GM18502 (cell line): ENCODE measurements at regions not wholly inside any gene's neighbourhood (a gene's known extent, or its start where the extent isn't known, plus 50 kb on each side); places are given as distances from the start of the nearest gene placed in this dataset.
A peak's percentile ranks its signal among the peaks of the same experiment; 100 is the strongest.

Experiments
- ATAC-seq: cut with Tn5 transposase; IDR thresholded peaks from one replicate; pipeline ENCODE4 v1.9.1; 2021; ENCODE audit warnings: mild to moderate bottlenecking; ENCODE audit not compliant: unreplicated experiment, poor library complexity

DNA sequence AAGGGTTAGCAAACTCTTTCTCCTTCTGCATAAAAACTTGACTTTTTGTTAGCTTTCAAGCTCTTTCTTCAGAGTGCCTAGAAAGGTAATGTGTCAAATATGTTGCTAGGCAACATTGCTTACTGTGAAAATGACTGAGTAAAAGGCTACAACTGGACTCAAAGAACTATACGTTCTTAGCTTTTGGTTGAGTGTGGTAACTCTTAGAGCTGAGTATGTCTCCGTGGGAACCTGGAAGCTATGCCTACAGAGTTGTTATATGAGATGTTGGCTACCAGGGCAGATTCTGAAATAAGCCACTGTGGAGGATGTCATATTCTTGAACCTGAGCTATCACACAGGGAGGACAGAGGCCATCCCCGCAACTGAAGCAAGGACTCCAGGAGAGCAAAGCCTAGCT, 105.5 kb downstream of the ARL6IP6 start:
- ATAC-seq, result no peak

DNA sequence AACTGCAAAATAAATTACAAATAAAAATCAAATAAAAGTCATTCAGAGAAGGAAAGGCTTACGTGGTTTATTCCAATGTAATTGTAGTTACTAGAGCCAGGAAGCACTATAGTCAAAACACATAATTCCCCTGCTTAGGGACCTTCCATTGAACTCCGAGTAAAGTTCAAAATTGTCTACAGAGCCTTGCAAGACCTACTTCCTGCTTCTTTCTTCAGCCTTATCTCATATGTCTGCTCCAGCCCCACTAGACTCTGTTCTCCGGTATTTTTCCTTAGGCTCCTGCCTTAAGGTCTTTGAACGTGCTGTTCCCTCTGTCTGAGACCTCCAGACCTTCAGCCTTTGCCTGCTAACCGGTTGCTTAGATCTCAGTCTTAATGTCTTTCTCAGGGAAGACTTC, 104.3 kb downstream of the ARL6IP6 start:
- no peak for ATAC-seq

DNA sequence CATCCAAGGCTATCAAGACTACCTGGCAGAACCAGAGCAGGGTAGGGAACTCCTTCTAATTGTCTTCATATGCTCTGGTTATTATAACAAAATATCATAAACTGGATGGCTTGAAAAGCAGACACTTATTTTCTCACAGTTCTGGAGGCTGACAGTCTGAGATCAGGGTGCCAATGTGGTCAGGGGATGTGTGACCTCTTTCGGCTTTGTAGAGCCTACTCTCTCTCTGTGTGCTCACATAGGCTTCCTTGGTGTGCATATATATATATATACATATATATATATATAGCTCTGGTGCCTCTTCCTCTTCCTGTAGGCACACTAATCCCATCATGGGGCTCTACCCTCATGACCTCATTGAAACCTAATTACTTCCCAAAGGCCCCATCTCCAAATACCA, 101.6 kb downstream of the ARL6IP6 start:
- no peak for ATAC-seq

DNA sequence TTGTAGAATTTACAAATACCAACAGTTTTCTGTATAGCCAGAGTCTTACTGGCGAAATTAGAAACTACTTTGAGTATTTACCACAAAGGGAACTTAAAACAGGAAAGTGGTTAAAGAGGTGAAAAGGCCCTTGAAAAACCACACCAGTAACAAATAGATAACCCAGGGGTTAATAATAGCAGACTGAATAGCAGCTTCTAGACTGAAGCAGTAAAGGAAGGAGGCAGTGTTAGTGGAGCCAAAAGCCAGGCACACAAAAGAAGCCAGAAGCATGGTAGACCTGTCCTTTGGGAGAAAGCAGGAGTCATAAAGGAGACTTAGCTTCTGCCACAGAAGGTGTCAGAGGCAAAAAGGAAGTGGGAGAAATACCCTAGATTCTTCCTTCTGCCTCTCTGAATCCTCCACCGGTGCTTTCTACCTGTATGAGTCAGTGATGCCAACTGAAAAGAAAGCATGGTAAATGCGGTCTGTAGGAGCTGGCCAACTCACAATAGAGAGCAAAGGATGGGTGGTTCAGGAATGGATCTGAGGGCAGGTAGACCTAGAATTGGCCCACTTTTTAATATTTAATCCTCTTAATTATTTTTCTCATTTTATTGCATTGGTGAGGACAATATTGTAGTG, 97.3 kb downstream of the ARL6IP6 start:
- peak; percentile 47 for ATAC-seq

DNA sequence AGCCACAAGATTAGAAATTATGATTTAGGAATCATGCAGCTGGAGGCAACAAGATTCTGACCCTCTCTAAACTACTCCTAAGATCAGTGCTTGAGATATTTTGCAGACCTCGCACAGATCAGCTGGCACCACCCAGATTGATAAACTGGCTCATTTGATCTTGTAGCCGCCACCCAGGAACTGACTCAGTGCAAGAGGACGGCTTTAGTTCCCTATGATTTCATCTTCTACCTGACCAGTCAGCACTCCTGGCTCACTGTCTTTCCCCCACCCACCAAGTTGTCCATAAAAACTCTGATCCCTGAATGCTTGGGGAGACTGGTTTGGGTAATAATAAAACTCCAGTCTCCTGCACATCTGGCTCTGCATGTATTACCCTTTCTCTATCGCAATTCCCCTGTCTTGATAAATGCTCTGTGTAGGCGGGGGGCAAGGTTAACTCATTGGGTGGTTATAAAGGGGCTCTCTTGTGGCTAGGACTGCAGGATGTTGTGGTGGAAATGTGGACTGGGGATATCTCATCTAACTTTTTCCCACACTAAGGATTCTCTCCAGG, 96.1 kb downstream of the ARL6IP6 start:
- no peak for ATAC-seq

DNA sequence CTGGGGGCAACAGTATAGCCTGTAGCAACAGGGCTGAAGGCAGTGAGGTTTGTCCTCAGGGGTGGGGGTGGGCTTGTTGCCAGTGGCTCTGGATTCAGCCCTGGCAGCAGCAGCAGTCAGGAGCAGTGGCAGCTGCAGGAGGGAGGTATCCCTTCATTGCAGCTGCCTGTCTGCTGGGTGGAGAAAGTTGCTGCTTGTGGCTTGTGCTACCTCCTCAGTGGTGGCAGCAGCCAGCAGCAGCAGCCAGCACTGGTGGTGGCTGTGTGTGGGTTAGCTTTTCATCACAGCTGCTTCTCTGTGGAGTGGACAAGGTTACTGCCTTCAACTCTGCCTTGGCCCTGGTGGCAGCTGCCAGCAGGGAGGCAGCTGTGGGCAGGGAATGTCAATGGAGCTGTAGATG, 94.9 kb downstream of the ARL6IP6 start:
- no peak for ATAC-seq
